ENCODE measurements at regions not wholly inside any gene's neighbourhood (a gene's known extent, or its start where the extent isn't known, plus 50 kb on each side); places are given as distances from the start of the nearest gene placed in this dataset.

- in situ Hi-C loops (cut with HindIII; ENCODE audit: extremely low pct_ligation_motif_present, low pct_unique_long_range_greater_than_20kb) = no loop called here
- Histone ChIP-seq H2AFZ (ENCODE audit: low read length) (no peak overlapping the region), H3K27me3 (ENCODE audit: control insufficient read depth in 1 of 2, insufficient read depth in 2 of 2, low read length in 2 of 2) (no peaks in the 10 kb centered on the region), H3K4me1 (ENCODE audit: insufficient read depth, low read length) (no peaks in the 10 kb centered on the region), H3K27ac (ENCODE audit: extremely low read length, insufficient read depth, low read length) (no peak overlapping the region), H3K36me3 (replicated peaks in 1 of 2; ENCODE audit: control insufficient read depth in 1 of 2, insufficient read depth in 2 of 2, low read length in 2 of 2) (no peaks in the 10 kb centered on the region), H3K79me2 (ENCODE audit: insufficient read depth, low read length) (no peaks in the 10 kb centered on the region), H3K4me3 (replicated peaks in 1 of 3; ENCODE audit: insufficient read depth in 1 of 3, low read depth in 2 of 3, low read length in 3 of 3) (no peak overlapping the region), H3K9ac (ENCODE audit: insufficient read depth, low read depth, low read length) (no peak overlapping the region), H3K9me3 (ENCODE audit: low read length) (peaks cover 88% of the 10 kb centered on the region), H3K4me2 (ENCODE audit: low read depth, low read length) (no peak overlapping the region), H4K20me1 (ENCODE audit: insufficient read depth, low read length) (no peaks in the 10 kb centered on the region)
- intact Hi-C loops (cut with micrococcal nuclease; ENCODE audit: unreplicated experiment) = no loop called here
- POLR2A ChIA-PET = no interaction called here
- ATAC-seq (no peak), DNase-seq (ENCODE audit: low spot score) (no peak), FAIRE-seq (no peak)
- WGBS (ENCODE audit: low lambda C conversion rate) = 37% methylated on average over 2 of the region's 2 CpGs
- CTCF ChIA-PET (ENCODE audit: low intra/inter-chr PET ratio, low total read pairs) = no interaction called here
- BruUV-seq (replicated peaks) = no TSS peak
- TF ChIP-seq BORCS8-MEF2B (CRISPR knock-in tag; IDR thresholded peaks at IDR 0.05) (no peak), ZSCAN12 (CRISPR knock-in tag; IDR thresholded peaks at IDR 0.05) (no peak), ZNF646 (CRISPR knock-in tag; IDR thresholded peaks at IDR 0.05) (no peak), ZBTB33 (CRISPR knock-in tag; IDR thresholded peaks at IDR 0.05) (no peak), EP300 (IDR thresholded peaks at IDR 0.05; ENCODE audit: low read depth in 2 of 2, low read length in 2 of 2) (no peak), EP300 (CRISPR knock-in tag; IDR thresholded peaks at IDR 0.05; ENCODE audit: borderline replicate concordance) (no peak), AFF4 (CRISPR knock-in tag; IDR thresholded peaks at IDR 0.05) (no peak), SNAPC2 (CRISPR knock-in tag; IDR thresholded peaks at IDR 0.05) (no peak), BCLAF1 (IDR thresholded peaks at IDR 0.05) (no peak), SNAI1 (CRISPR knock-in tag; IDR thresholded peaks at IDR 0.05; ENCODE audit: borderline replicate concordance) (no peak)
Measured at GRCh38 chr15:47289656-47290055, 427.6 kb upstream of the SEMA6D start.
